Cardiac muscle cell (in vitro differentiated cells and primary cell): ENCODE measurements at regions not wholly inside any gene's neighbourhood (a gene's known extent, or its start where the extent isn't known, plus 50 kb on each side); places are given as distances from the start of the nearest gene placed in this dataset.

Source experiments
- DNase-seq, 2 donors: peaks; one replicate each; pipeline versions ENCODE4 v3.0.0 to v3.0.0-alpha.2; 2010 to 2017; ENCODE audit warnings: low read depth in 1 of 2, low spot score in 1 of 2
- H3K27ac ChIP-seq: fragments of 200-600 bp; sonication (generic); 2 replicates; pipeline ENCODE4 v1.5.1; 2016
- H3K27me3 ChIP-seq: fragments of 200-600 bp; sonication (generic); 2 replicates; pipeline ENCODE4 v1.6.0; 2016; ENCODE audit warnings: control low read depth
- H3K36me3 ChIP-seq: fragments of 200-600 bp; sonication (generic); 2 replicates; pipeline ENCODE4 v1.5.1; 2016; ENCODE audit warnings: control low read depth
- H3K4me1 ChIP-seq: fragments of 200-600 bp; sonication (generic); 2 replicates; pipeline ENCODE4 v1.8.1; 2017; ENCODE audit warnings: low read depth, mild to moderate bottlenecking, mixed run types
- H3K4me3 ChIP-seq: fragments of 200-600 bp; sonication (generic); 2 replicates; pipeline ENCODE4 v1.5.1; 2016; ENCODE audit warnings: mild to moderate bottlenecking
- H3K9me3 ChIP-seq: fragments of 200-600 bp; sonication (generic); 2 replicates; pipeline ENCODE4 v1.5.1; 2017; ENCODE audit warnings: low read depth, mild to moderate bottlenecking, control low read depth
- CTCF ChIP-seq: IDR thresholded peaks from 2 replicates; pipeline ENCODE4 v1.5.1; 2012; ENCODE audit warnings: low read depth, mild to moderate bottlenecking, low read length

DNA sequence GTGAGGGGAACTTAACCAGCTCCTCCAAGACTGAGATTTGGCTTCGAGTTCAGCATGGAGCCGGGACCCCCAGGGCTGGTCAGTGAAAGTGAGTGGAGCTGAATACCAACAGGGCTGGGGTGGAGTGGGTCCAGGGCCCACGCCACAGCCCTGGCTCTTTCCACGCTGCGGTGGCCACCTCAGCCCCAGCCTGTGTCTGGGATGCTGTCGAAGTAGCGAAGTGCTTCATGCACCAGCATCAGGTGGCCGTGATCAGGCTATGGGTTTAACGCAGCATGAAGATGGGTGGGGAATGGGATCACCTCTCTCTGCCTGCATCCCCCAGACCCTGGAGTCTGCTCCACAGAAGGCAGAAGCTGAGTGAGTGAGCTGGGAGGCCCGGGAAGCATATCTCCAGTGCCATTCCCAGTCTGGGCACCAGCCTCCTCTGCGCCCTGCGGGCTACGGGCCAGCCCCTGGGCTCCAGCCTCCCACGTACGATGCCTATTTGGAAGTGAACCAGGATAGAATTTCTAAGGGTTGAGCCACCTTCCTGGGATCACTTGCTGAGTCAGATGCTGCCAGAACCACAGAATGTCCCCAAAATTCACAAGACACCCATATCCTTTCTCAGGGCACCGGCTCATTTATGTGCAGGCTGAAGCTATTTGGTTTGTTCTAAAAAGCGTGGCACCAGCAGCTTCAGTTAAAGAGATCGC, 131.1 kb upstream of the CHST15 start:
- H3K27ac ChIP-seq = no peak overlapping the region
- no peak overlapping the region for H3K4me3 ChIP-seq
- H3K27me3 ChIP-seq = no peaks in the 10 kb centered on the region
- H3K36me3 ChIP-seq = no peaks in the 10 kb centered on the region
- TF ChIP-seq CTCF = no peak
- H3K9me3 ChIP-seq = no peaks in the 10 kb centered on the region
- DNase-seq = no peak
- H3K4me1 ChIP-seq = peaks cover 6% of the 10 kb centered on the region

DNA sequence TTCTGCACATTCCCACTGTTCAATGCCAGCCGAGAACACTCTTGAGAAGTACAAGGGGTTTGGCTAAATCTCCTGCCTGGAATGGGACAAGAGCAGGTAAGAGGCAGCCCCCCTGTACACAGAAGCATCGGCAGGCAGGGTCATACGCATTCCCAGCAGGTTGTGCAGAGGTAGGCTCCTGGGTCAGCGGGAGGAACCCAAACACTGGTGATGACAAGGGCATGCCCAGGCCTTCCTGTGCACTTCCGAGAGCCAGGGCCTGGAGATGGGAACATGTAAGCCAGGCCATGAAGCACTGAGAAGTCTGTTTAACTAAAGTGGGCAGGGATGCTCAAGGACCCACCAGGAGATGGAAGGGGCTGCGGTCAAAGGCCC, 130.3 kb upstream of the CHST15 start:
- peaks cover 6% of the 10 kb centered on the region for H3K4me1 ChIP-seq

GRCh38 chr10:124222988-124223710, 129.8 kb upstream of the CHST15 start:
- H3K27me3 ChIP-seq = no peaks in the 10 kb centered on the region
- peaks cover 6% of the 10 kb centered on the region for H3K4me1 ChIP-seq
- no peaks in the 10 kb centered on the region for H3K36me3 ChIP-seq
- DNase-seq = no peak
- no peak overlapping the region for H3K27ac ChIP-seq
- no peak for TF ChIP-seq CTCF
- H3K9me3 ChIP-seq = no peaks in the 10 kb centered on the region
- no peak overlapping the region for H3K4me3 ChIP-seq

More for the DNA sequence above, 130.3 kb upstream of the CHST15 start:
- no peak overlapping the region for H3K27ac ChIP-seq
- H3K4me3 ChIP-seq = no peak overlapping the region
- TF ChIP-seq CTCF = no peak
- no peak for DNase-seq
- H3K9me3 ChIP-seq = no peaks in the 10 kb centered on the region
- no peaks in the 10 kb centered on the region for H3K27me3 ChIP-seq
- H3K36me3 ChIP-seq = no peaks in the 10 kb centered on the region

GRCh38 chr10:124222318-124222987, 129.1 kb upstream of the CHST15 start:
- H3K36me3 ChIP-seq = no peaks in the 10 kb centered on the region
- peaks cover 6% of the 10 kb centered on the region for H3K4me1 ChIP-seq
- no peak overlapping the region for H3K4me3 ChIP-seq
- no peak for TF ChIP-seq CTCF
- DNase-seq = peak in 1 of 2 donors; percentile 12
- H3K9me3 ChIP-seq = no peaks in the 10 kb centered on the region
- H3K27me3 ChIP-seq = no peaks in the 10 kb centered on the region
- H3K27ac ChIP-seq = no peak overlapping the region

- Histone ChIP-seq H3K27me3 (no peaks in the 10 kb centered on the region), H3K4me1 (peaks cover 6% of the 10 kb centered on the region), H3K9me3 (no peaks in the 10 kb centered on the region), H3K27ac (no peak overlapping the region), H3K36me3 (no peaks in the 10 kb centered on the region), H3K4me3 (no peak overlapping the region)
- no peak for TF ChIP-seq CTCF
- DNase-seq = peak; percentile 15 to 59
These were observed 128.2 kb upstream of the CHST15 start for GRCh38 chr10:124221356-124222317.
